ENCODE measurements at regions not wholly inside any gene's neighbourhood (a gene's known extent, or its start where the extent isn't known, plus 50 kb on each side); places are given as distances from the start of the nearest gene placed in this dataset.

- ATAC-seq (no peak), DNase-seq (no peak)
- Mint-ChIP-seq H3K27me3 (peaks cover 38% of the 10 kb centered on the region), H3K4me3 (no peak overlapping the region), H3K4me1 (no peaks in the 10 kb centered on the region), H3K9me3 (no peaks in the 10 kb centered on the region), H3K27ac (no peak overlapping the region)
Measured at GRCh38 chr20:4521170-4521968, 164.9 kb upstream of the PRNP start.

DNA sequence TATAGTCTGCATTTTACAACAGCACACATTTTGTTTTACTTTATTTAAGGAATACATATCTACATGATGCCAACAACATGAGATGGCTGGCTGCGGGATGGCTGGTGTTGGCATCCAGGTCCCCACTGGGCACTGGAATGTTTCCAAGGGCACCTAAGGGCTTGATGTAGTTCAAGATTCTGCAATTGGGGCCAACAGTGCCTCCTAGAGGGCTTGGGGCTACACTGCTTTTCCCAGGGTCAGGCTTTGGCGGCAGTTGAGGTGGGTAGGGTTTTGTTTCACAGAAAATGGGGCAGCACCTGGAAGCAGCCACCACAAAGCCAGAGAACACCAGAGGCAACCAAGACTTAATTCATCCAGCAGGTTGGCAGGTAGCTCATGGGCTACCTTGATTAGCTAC, 166.7 kb upstream of the PRNP start:
- Mint-ChIP-seq H3K4me1 (no peaks in the 10 kb centered on the region), H3K4me3 (no peak overlapping the region), H3K9me3 (no peaks in the 10 kb centered on the region), H3K27me3 (peaks cover 48% of the 10 kb centered on the region), H3K27ac (no peak overlapping the region)
- no peak for ATAC-seq
- peak; percentile 5 to 29 for DNase-seq

DNA sequence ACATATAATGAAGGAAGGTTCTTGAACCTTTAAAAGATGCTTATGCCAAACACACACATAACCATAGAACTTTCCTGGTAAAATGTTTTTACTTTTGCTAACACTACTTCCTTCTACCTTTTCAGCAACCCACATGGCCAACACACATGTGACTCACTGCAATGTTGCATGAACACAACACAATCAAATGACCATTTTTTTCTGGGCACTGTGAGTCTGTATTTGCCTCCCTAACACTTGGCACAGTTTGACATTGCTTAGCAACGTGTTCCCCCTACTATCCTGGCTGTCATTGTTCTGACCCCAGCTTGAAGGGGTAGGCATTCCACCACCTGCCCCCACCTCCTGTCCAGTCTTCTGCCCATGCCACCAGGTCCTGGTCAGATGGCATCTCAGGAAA, 169.4 kb upstream of the PRNP start:
- ATAC-seq (no peak), DNase-seq (no peak)
- no peak overlapping the region for H3K27ac Mint-ChIP-seq
- H3K27me3 Mint-ChIP-seq = peaks cover 64% of the 10 kb centered on the region
- H3K4me1 Mint-ChIP-seq = no peaks in the 10 kb centered on the region
- H3K4me3 Mint-ChIP-seq = no peak overlapping the region
- no peaks in the 10 kb centered on the region for H3K9me3 Mint-ChIP-seq

DNA sequence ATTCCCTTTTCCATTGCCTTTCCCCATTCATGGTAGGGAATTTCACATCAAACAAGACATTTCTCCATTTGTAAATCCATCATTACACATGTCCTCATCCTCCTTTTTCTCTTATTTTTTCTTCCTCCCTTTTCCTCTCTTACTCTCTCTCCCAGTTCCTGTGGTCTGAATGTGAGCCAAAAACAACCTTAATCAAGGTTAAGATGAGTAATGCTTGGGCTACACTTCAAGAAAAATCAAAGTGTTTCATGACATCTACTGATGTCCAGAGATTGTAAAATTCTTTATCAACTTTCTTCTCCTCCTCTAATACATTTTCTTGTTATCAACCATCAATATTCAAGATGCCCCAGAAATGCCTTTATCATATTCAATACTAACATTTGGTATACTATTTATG, 172.5 kb upstream of the PRNP start:
- Mint-ChIP-seq H3K4me3 (no peak overlapping the region), H3K9me3 (peaks cover 14 to 19% of the 10 kb centered on the region in 2 donors), H3K27me3 (peaks cover 49% of the 10 kb centered on the region), H3K27ac (no peak overlapping the region), H3K4me1 (no peaks in the 10 kb centered on the region)
- no peak for ATAC-seq
- DNase-seq = no peak

DNA sequence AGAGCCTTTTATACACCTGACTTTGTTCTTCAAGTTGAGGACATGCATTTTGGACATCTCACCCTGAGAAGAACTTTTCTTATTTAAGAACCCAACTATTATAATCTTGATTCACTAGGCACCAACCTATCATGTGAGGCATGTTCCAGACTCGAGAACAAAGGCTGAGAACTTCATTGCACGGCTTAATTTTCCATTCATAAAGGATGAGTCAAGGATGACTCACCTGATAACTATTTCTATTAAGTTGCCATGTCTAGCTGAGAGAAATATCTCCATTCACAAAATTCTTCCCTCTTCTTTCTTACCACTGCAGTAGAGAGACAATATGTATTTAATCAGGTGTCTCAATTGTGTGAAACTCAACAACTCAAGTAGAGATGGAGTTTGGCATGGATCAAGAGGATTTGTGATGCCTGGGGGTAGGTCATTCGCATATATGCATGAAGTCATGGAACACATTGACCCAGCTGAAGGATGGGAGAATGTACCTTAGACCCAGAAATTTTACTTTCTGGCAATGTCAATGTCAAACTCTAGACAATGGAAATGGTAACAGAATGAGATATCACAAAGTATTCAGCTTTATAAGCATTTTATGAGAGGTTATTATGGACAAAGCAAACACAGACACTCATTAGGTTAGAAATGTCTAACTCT, 173.2 kb upstream of the PRNP start:
- ATAC-seq = no peak
- Mint-ChIP-seq H3K9me3 (peaks cover 14 to 26% of the 10 kb centered on the region in 2 donors), H3K27ac (no peak overlapping the region), H3K4me3 (no peak overlapping the region), H3K4me1 (no peaks in the 10 kb centered on the region), H3K27me3 (peaks cover 42% of the 10 kb centered on the region)
- no peak for DNase-seq

DNA sequence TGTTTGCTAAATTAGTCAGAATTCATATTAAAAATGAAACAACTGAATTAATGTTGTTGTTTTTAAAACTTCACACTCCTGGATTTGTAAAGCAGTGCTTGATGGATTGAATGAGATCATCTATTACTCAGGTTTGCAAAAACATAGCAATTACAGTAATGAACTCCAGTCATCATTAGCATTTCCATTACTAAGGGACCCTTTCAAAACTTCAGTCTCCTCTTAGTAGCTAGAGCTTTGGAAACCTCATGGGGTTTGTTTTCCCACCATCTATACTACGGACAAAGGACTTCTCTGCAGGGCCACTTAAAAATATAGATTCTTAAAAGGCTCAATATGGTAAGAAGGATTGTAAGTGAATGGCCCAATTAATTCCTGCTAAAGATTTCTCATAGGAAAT, 174.5 kb upstream of the PRNP start:
- peaks cover 32% of the 10 kb centered on the region for H3K27me3 Mint-ChIP-seq
- peaks cover 14 to 26% of the 10 kb centered on the region in 2 donors for H3K9me3 Mint-ChIP-seq
- DNase-seq = no peak
- H3K27ac Mint-ChIP-seq = no peak overlapping the region
- no peak overlapping the region for H3K4me3 Mint-ChIP-seq
- no peak for ATAC-seq
- no peaks in the 10 kb centered on the region for H3K4me1 Mint-ChIP-seq

DNA sequence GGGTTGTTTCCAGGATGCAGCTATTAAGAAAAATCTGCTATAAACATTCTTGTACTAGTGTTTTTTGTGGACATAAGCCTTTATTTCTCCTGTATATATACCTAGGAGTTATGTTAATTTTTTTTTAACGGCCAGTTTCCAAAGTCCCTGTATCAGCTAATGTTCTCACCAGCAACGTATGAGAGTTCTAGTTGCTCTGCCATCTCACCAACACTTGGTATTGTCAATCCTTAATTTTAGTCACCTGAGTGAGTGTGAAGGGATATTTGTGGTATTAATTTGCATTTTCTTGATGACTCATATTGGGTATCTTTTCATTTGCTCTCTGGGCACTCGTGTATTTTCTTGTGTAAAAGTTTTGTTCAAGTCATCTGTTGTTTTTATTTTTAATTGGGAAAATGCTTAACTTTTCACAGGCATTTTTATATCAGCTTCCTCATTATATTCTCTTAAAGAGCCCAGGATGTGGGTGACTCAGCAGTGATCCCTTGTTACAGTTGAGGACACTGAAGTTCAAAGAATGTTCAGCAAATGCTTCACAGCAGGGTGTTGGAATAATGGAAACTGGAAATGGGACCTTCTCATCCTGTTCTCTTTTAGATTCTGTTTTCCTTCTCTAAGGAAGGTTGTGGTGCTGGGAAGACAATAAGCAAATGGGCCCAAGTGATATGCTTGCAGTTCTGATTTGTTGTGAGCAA, 176.3 kb upstream of the PRNP start:
- H3K4me1 Mint-ChIP-seq = no peaks in the 10 kb centered on the region
- H3K9me3 Mint-ChIP-seq = peaks cover 14 to 26% of the 10 kb centered on the region in 2 donors
- no peak overlapping the region for H3K4me3 Mint-ChIP-seq
- ATAC-seq (no peak), DNase-seq (no peak)
- peaks cover 26% of the 10 kb centered on the region for H3K27me3 Mint-ChIP-seq
- no peak overlapping the region for H3K27ac Mint-ChIP-seq

- Mint-ChIP-seq H3K27me3 (peaks cover 26% of the 10 kb centered on the region), H3K4me3 (no peak overlapping the region), H3K4me1 (no peaks in the 10 kb centered on the region), H3K27ac (no peak overlapping the region), H3K9me3 (peaks cover 14 to 26% of the 10 kb centered on the region in 2 donors)
- no peak for DNase-seq
- no peak for ATAC-seq
Measured at GRCh38 chr20:4508773-4509172, 177.5 kb upstream of the PRNP start.

- ATAC-seq = no peak
- no peak overlapping the region for H3K27ac Mint-ChIP-seq
- peaks cover 20% of the 10 kb centered on the region for H3K27me3 Mint-ChIP-seq
- no peak overlapping the region for H3K4me3 Mint-ChIP-seq
- peaks cover 14 to 26% of the 10 kb centered on the region in 2 donors for H3K9me3 Mint-ChIP-seq
- H3K4me1 Mint-ChIP-seq = no peaks in the 10 kb centered on the region
- no peak for DNase-seq
Measured at GRCh38 chr20:4507288-4507719, 179.0 kb upstream of the PRNP start.

GRCh38 chr20:4504814-4505213, 181.4 kb upstream of the PRNP start:
- H3K4me3 Mint-ChIP-seq = no peak overlapping the region
- no peak for ATAC-seq
- peaks cover 5 to 13% of the 10 kb centered on the region in 2 donors for H3K9me3 Mint-ChIP-seq
- no peak for DNase-seq
- H3K27me3 Mint-ChIP-seq = peaks cover 24% of the 10 kb centered on the region
- H3K4me1 Mint-ChIP-seq = no peaks in the 10 kb centered on the region
- no peak overlapping the region for H3K27ac Mint-ChIP-seq

DNA sequence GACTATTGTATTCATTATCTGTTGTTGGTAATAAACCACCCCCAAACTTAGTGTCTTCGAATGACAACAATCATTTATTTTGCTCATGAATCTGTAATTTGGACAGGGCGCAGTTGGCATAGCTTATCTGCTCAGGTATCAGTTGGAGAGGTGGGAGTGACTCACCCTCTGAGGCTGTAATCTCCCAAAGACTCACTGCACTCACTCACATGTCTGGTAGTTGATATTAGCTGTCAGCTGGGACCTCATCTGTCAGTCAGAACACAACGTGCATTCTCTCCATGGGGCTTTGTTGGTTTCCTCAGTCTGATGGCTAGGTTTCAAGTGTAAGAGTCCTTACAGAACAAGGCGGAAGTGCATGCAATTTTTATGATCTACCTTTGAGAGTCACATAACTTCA, 183.5 kb upstream of the PRNP start:
- H3K9me3 Mint-ChIP-seq = peaks cover 8 to 17% of the 10 kb centered on the region in 2 donors
- no peak overlapping the region for H3K27ac Mint-ChIP-seq
- DNase-seq = no peak
- H3K27me3 Mint-ChIP-seq = peaks cover 43% of the 10 kb centered on the region
- H3K4me3 Mint-ChIP-seq = no peak overlapping the region
- H3K4me1 Mint-ChIP-seq = no peaks in the 10 kb centered on the region
- no peak for ATAC-seq

GRCh38 chr20:4493386-4493785, 192.9 kb upstream of the PRNP start:
- Mint-ChIP-seq H3K4me3 (no peak overlapping the region), H3K27ac (no peak overlapping the region), H3K9me3 (peaks cover 0 to 2% of the 10 kb centered on the region in 2 donors), H3K4me1 (no peaks in the 10 kb centered on the region), H3K27me3 (peaks cover 39% of the 10 kb centered on the region)
- ATAC-seq (no peak), DNase-seq (no peak)

DNA sequence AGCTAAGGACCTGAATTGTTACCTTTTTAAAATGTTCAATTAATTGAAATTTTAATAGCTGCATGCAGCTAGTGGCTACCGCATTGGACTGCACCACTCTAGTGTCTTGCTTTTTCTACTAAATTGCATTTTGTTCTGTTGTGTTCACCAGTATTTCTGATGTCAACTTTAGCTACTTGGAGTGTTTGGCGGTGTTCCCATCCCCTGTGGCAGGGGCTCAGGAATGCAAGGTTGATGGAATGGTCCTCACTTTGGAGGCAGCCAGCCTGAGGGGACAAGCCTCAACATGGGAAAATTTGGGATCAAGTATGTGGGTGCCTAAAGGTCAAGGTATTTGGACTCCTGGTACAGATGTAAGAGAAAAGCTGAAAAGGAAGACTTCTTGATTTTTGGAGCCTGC, 194.6 kb upstream of the PRNP start:
- H3K27ac Mint-ChIP-seq = no peak overlapping the region
- ATAC-seq = no peak
- peaks cover 35% of the 10 kb centered on the region for H3K27me3 Mint-ChIP-seq
- H3K9me3 Mint-ChIP-seq = no peaks in the 10 kb centered on the region
- H3K4me1 Mint-ChIP-seq = no peaks in the 10 kb centered on the region
- no peak for DNase-seq
- H3K4me3 Mint-ChIP-seq = no peak overlapping the region

GRCh38 chr20:4490606-4491280, 195.5 kb upstream of the PRNP start:
- no peak for DNase-seq
- ATAC-seq = no peak
- Mint-ChIP-seq H3K4me1 (no peaks in the 10 kb centered on the region), H3K4me3 (no peak overlapping the region), H3K9me3 (no peaks in the 10 kb centered on the region), H3K27me3 (peaks cover 38% of the 10 kb centered on the region), H3K27ac (no peak overlapping the region)

DNA sequence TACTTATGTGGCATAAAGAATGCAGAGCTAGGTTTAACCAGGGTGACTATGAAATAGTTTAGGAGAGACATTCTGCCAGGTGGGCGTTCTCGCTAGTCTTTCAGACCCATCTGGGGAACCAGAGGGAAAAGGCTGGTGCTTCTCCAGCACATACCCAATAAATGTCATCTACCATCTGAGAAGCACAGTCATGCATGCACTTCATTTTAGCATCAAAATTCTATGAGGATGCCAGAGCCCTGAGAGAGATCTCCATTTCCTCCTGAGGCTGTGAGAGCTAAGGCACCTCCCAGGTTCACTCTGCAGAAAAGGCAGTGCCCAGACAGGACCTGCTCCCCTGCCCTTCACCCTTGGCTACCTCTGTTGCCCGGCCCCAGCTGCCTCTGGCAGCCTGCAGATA, 196.2 kb upstream of the PRNP start:
- Mint-ChIP-seq H3K27me3 (peaks cover 38% of the 10 kb centered on the region), H3K27ac (no peak overlapping the region), H3K9me3 (no peaks in the 10 kb centered on the region), H3K4me3 (no peak overlapping the region), H3K4me1 (no peaks in the 10 kb centered on the region)
- no peak for ATAC-seq
- DNase-seq = no peak

All from stimulated activated naive CD8-positive, alpha-beta T cell treated with anti-CD3 and anti-CD28 coated beads, Interleukin-15, amount 100 ng/mL, for 72 hours (primary cell).